Activated naive CD8-positive, alpha-beta T cell treated with anti-CD3 and anti-CD28 coated beads, Interleukin-2, amount 50 U/mL, for 24 hours (primary cell): ENCODE measurements at regions not wholly inside any gene's neighbourhood (a gene's known extent, or its start where the extent isn't known, plus 50 kb on each side); places are given as distances from the start of the nearest gene placed in this dataset.

Source experiments
- ATAC-seq: fragments of 150-1000 bp; cut with Tn5 transposase; one replicate; pipeline ENCODE4 v1.10.0; 2021
- DNase-seq: peaks from one replicate; pipeline ENCODE4 v3.0.0; 2021
- H3K27ac Mint-ChIP-seq: one replicate; pipeline ENCODE4 v1.8.0; 2021; ENCODE audit warnings: mild to moderate bottlenecking, mixed read lengths
- H3K27me3 Mint-ChIP-seq: one replicate; pipeline ENCODE4 v1.8.0; 2021; ENCODE audit warnings: mixed read lengths
- H3K36me3 Mint-ChIP-seq: one replicate; pipeline ENCODE4 v1.8.0; 2021; ENCODE audit warnings: low read depth, mixed read lengths
- H3K4me1 Mint-ChIP-seq: one replicate; pipeline ENCODE4 v1.8.0; 2021; ENCODE audit warnings: mixed read lengths
- H3K4me3 Mint-ChIP-seq: one replicate; pipeline ENCODE4 v1.8.0; 2021; ENCODE audit warnings: mild to moderate bottlenecking, moderate library complexity, mixed read lengths
- H3K9me3 Mint-ChIP-seq: one replicate; pipeline ENCODE4 v1.8.0; 2021; ENCODE audit warnings: mixed read lengths

GRCh38 chr6:3900744-3901336, 51.7 kb downstream of the FAM50B start:
- Mint-ChIP-seq H3K27ac (no peak overlapping the region), H3K4me3 (no peak overlapping the region), H3K27me3 (peaks cover 10% of the 10 kb centered on the region), H3K36me3 (no peaks in the 10 kb centered on the region), H3K4me1 (no peaks in the 10 kb centered on the region), H3K9me3 (no peaks in the 10 kb centered on the region)
- DNase-seq (no peak), ATAC-seq (no peak)

DNA sequence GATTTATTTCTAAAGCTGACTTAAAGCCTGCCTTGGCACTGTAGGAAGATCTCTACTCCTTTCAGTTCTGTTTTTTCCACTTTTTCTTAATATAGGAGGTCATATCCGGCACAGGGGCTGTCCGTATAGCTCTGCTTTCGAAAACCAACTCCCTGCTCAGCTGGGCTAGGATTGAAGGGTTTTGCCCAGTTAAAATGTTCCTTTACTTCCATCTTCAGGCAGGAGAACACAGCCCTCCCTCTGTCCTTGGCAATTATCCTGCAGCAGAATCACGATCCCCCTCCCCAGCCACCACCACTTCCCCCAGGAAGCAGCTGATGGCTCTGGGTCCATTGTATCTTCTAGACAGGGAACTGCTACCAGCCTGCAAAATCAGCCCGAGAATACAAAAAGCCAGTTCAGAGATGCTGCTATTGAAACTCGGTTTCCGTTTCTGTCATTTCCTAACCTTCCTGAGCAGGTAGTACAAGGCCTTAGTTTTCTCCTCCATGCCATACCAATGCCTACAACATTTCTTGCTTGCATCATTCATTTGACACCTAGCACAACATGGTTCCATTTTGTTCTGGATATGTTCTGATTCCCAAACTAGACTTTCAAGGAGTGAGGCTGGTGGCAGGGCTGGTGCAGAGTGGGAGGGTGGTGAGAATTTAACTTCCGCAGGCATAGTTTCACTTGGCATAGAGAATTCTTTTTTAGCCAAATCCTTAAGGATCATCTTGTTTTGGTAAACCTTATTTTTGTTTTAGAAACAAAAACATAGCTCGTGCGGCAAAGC, 53.9 kb downstream of the FAM50B start:
- H3K4me3 Mint-ChIP-seq: no peak overlapping the region
- H3K27ac Mint-ChIP-seq: no peak overlapping the region
- no peaks in the 10 kb centered on the region for H3K36me3 Mint-ChIP-seq
- peaks cover 17% of the 10 kb centered on the region for H3K27me3 Mint-ChIP-seq
- H3K9me3 Mint-ChIP-seq: no peaks in the 10 kb centered on the region
- ATAC-seq (no peak), DNase-seq (no peak)
- H3K4me1 Mint-ChIP-seq: no peaks in the 10 kb centered on the region

- H3K9me3 Mint-ChIP-seq: no peaks in the 10 kb centered on the region
- no peaks in the 10 kb centered on the region for H3K36me3 Mint-ChIP-seq
- no peak for ATAC-seq
- H3K27me3 Mint-ChIP-seq: peaks cover 19% of the 10 kb centered on the region
- no peak for DNase-seq
- no peak overlapping the region for H3K4me3 Mint-ChIP-seq
- H3K27ac Mint-ChIP-seq: no peak overlapping the region
- no peaks in the 10 kb centered on the region for H3K4me1 Mint-ChIP-seq
Measured at GRCh38 chr6:3904518-3904917, 55.3 kb downstream of the FAM50B start.

DNA sequence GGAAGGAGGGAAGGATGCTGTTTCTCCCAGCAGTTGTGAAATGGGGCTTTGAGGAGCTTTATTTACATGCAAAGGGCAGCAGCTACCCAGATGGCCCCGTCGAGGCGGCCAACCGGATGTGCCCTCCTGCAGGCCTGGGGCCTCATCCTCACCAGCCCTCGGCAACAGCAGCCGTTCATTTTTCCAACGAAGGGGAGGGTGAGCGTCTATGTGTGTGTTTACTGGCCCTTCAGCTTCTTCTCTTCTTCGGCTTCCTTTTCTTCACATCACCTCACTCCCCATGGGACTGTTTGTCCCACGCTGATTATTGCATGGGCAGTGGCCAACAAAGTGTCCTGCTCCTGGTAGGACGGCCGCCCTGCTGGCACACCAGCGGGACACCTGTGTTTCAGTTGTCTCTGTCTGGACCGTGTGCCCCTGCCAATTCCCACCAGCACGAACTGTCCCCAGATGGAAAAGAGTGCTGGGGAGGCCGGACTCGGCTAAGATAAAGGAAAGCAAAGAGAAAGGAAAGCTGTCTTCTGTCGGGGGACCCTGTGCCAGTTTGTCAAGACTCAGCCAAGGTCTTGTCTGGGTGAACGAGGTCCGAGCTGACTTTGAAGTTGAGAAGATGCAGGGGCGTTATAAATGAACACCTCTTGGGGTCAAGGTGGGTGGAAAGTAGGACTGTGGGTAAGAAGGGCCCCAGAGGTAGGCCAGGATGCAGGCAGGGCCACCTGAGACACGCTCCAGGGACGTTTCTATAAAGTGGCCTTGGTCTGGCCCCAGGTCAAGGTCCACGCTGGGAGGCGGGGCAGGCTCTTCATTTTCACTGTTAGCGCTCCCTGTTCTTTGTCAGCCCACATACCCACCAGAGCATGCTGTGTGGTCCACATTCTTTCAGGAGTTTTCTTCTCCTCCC, 57.0 kb downstream of the FAM50B start:
- H3K36me3 Mint-ChIP-seq: no peaks in the 10 kb centered on the region
- H3K27ac Mint-ChIP-seq: no peak overlapping the region
- H3K27me3 Mint-ChIP-seq: peaks cover 23% of the 10 kb centered on the region
- DNase-seq (no peak), ATAC-seq (no peak)
- H3K4me3 Mint-ChIP-seq: no peak overlapping the region
- H3K9me3 Mint-ChIP-seq: no peaks in the 10 kb centered on the region
- no peaks in the 10 kb centered on the region for H3K4me1 Mint-ChIP-seq

DNA sequence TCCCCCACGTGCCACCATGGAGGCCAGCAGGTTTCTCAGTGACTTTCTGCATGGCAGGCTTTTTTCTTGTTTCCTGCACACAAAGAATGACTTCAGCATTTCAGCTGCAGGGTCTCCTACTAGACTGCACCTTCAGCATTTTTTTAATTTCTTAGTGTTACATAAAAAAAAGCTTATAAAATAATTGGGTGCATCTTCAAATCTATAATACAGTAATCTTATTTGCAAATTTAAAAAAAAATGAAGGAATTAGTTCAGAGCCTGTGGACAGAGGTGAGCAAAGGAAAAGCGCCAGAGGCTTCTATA, 57.6 kb downstream of the FAM50B start:
- Mint-ChIP-seq H3K9me3 (no peaks in the 10 kb centered on the region), H3K27me3 (peaks cover 23% of the 10 kb centered on the region)
- no peak for ATAC-seq

DNA sequence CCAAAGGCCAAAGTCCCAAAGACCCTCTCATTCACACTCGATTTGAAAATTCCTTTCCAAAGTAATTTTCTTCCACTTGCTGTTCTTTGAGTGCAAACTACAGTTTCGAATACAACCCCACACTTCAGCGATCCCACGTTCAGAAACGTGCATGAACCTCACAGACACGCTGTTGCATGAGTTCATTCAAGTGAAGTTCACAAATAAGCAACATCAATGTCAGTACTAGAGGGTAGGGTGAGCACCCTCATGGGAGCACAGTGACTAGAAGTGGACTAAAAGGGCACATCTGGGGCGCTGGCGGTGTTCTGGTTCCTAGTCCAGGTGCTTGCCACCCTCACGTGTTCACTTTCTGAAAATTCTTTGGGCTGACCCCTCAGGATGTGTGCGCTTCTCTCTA, 59.0 kb downstream of the FAM50B start:
- Mint-ChIP-seq H3K4me1 (no peaks in the 10 kb centered on the region), H3K9me3 (no peaks in the 10 kb centered on the region), H3K27me3 (peaks cover 29% of the 10 kb centered on the region), H3K27ac (no peak overlapping the region), H3K4me3 (no peak overlapping the region), H3K36me3 (no peaks in the 10 kb centered on the region)
- DNase-seq (no peak), ATAC-seq (no peak)

More for the DNA sequence above, 57.6 kb downstream of the FAM50B start:
- DNase-seq: no peak
- no peak overlapping the region for H3K4me3 Mint-ChIP-seq
- H3K27ac Mint-ChIP-seq: no peak overlapping the region
- H3K4me1 Mint-ChIP-seq: no peaks in the 10 kb centered on the region
- no peaks in the 10 kb centered on the region for H3K36me3 Mint-ChIP-seq

GRCh38 chr6:3908961-3909360, 59.8 kb downstream of the FAM50B start:
- DNase-seq (no peak), ATAC-seq (no peak)
- Mint-ChIP-seq H3K27ac (no peak overlapping the region), H3K4me1 (peaks cover under 1% of the 10 kb centered on the region), H3K36me3 (no peaks in the 10 kb centered on the region), H3K27me3 (peaks cover 30% of the 10 kb centered on the region), H3K9me3 (no peaks in the 10 kb centered on the region), H3K4me3 (no peak overlapping the region)

- H3K4me1 Mint-ChIP-seq: peaks cover 11% of the 10 kb centered on the region
- no peak overlapping the region for H3K27ac Mint-ChIP-seq
- ATAC-seq: no peak
- H3K36me3 Mint-ChIP-seq: no peaks in the 10 kb centered on the region
- DNase-seq: no peak
- H3K4me3 Mint-ChIP-seq: no peak overlapping the region
- H3K9me3 Mint-ChIP-seq: no peaks in the 10 kb centered on the region
- peaks cover 36% of the 10 kb centered on the region for H3K27me3 Mint-ChIP-seq
Measured at GRCh38 chr6:3910106-3910663, 61.0 kb downstream of the FAM50B start.

GRCh38 chr6:3911130-3911529, 62.0 kb downstream of the FAM50B start:
- no peaks in the 10 kb centered on the region for H3K36me3 Mint-ChIP-seq
- no peak for ATAC-seq
- DNase-seq: no peak
- H3K4me3 Mint-ChIP-seq: no peak overlapping the region
- H3K4me1 Mint-ChIP-seq: peaks cover 21% of the 10 kb centered on the region
- no peak overlapping the region for H3K27ac Mint-ChIP-seq
- peaks cover 39% of the 10 kb centered on the region for H3K27me3 Mint-ChIP-seq
- no peaks in the 10 kb centered on the region for H3K9me3 Mint-ChIP-seq

DNA sequence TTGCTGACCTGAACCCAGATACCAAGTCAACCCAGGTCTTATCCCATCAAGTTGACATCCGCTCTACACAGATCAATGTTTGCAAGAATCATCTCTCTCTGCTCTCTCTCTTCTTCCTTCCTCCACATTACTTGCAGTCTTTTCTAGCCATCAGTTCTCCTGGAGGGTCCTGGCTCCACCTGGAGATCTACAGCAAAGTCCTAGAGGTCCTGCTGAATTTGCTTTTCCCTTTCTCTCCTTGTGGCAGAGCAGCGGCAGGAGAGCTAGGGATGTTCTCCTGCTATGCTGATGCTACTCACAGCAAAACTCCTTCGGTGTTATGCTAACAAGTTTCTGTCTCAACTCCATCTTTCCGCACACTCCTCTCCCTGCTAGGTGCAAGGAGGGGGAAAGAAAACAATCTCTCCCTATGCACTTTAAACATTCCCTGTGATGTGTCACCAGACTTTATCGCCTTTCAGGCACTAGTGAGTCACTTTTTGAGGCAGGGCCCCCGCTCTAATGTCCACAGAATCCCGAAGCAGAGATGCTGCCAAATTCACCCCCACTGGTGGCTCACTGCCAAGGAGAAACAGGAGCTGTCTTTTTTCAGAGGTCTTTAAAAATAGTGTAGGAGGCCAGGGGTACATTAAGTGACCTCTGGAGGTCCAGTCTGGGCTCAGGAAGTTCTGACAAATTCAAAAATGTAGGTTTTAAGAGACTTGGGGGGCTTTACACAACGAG, 62.6 kb downstream of the FAM50B start:
- peaks cover 38% of the 10 kb centered on the region for H3K27me3 Mint-ChIP-seq
- H3K27ac Mint-ChIP-seq: no peak overlapping the region
- DNase-seq (no peak), ATAC-seq (no peak)
- H3K4me1 Mint-ChIP-seq: peaks cover 21% of the 10 kb centered on the region
- no peaks in the 10 kb centered on the region for H3K36me3 Mint-ChIP-seq
- H3K4me3 Mint-ChIP-seq: no peak overlapping the region
- no peaks in the 10 kb centered on the region for H3K9me3 Mint-ChIP-seq

- H3K36me3 Mint-ChIP-seq: no peaks in the 10 kb centered on the region
- ATAC-seq (no peak), DNase-seq (no peak)
- no peak overlapping the region for H3K27ac Mint-ChIP-seq
- no peak overlapping the region for H3K4me3 Mint-ChIP-seq
- peaks cover 6% of the 10 kb centered on the region for H3K9me3 Mint-ChIP-seq
- H3K4me1 Mint-ChIP-seq: peaks cover 21% of the 10 kb centered on the region
- H3K27me3 Mint-ChIP-seq: peaks cover 37% of the 10 kb centered on the region
Measured at GRCh38 chr6:3912361-3913076, 63.3 kb downstream of the FAM50B start.

DNA sequence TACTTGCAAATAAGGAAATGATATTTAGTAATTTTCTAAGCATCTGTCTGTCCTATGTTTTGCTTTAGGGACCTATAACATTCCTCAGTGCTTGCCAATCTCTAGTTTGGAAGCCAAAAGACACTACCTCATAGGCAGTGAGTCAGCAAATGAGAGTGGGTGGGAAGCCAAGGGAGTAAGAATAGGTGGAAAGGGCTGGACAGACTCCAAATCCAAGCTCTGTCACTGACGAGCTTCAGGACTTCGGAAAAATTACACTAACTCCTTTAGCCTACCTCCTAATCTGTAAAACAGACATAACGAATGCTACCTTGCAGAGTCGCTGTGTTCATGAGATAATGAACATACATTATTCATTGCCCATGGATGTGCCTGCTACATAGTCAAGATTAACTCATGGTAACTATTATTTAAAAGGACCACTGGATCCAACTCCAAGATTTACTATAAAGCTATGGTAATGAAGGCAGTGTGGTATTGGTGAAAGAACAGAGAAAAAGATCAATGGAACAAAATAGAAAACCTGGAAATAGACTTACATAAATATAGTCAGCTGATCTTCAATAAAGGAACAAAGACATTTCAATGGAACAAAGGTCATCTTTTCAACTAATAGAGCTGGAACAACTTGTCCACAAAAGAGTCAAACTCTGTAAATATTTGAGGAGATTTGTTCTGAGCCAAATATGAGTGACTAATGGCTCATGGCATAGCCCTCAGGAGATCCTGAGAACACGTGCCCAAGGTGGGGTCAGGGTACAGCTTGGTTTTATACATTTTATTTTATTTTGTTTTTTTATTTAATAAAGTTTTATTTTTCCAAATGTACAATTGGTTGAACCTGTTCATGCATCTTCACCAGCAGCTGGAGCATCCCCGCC, 64.1 kb downstream of the FAM50B start:
- peaks cover 6% of the 10 kb centered on the region for H3K9me3 Mint-ChIP-seq
- ATAC-seq (no peak), DNase-seq (no peak)
- H3K4me3 Mint-ChIP-seq: no peak overlapping the region
- peaks cover 30% of the 10 kb centered on the region for H3K27me3 Mint-ChIP-seq
- H3K27ac Mint-ChIP-seq: no peak overlapping the region
- peaks cover 21% of the 10 kb centered on the region for H3K4me1 Mint-ChIP-seq
- H3K36me3 Mint-ChIP-seq: no peaks in the 10 kb centered on the region

- peaks cover 21% of the 10 kb centered on the region for H3K4me1 Mint-ChIP-seq
- no peak overlapping the region for H3K27ac Mint-ChIP-seq
- peaks cover 30% of the 10 kb centered on the region for H3K27me3 Mint-ChIP-seq
- no peak for DNase-seq
- ATAC-seq: no peak
- no peaks in the 10 kb centered on the region for H3K36me3 Mint-ChIP-seq
- H3K4me3 Mint-ChIP-seq: no peak overlapping the region
- H3K9me3 Mint-ChIP-seq: peaks cover 6% of the 10 kb centered on the region
Measured at GRCh38 chr6:3913958-3914337, 64.8 kb downstream of the FAM50B start.
